ENCODE measurements at regions not wholly inside any gene's neighbourhood (a gene's known extent, or its start where the extent isn't known, plus 50 kb on each side); places are given as distances from the start of the nearest gene placed in this dataset.

DNA sequence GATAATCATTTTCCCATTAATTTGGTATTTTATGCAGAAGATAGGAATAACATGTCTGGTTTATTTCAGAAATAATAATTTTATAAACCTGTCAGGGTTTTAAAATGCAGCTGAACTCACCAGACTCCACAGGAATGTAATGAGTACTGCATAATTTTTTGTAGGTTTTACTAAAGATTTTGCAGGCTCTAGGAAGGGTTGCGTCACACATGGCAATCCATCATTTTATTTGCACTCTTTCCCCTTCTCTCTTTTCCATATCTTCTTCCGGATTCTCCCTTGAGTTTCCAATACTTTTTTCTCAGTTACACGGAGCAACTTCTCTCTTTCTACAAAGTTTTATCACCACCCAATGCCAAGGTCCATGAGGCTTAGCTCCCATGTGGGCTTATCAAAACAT lies 234.7 kb downstream of the NFKBIZ start:
- H3K27me3 ChIP-seq (ENCODE audit: control insufficient read depth in 1 of 2, insufficient read depth in 1 of 2, low read length in 2 of 2): no peaks in the 10 kb centered on the region
- no peak overlapping the region for H3K4me3 ChIP-seq (ENCODE audit: insufficient read depth in 1 of 2, low read depth in 1 of 2, low read length in 2 of 2)
- H3K9ac ChIP-seq (ENCODE audit: low read length): no peak overlapping the region
- H3K27ac ChIP-seq (ENCODE audit: low read length, poor library complexity, severe bottlenecking): no peak overlapping the region
- no peaks in the 10 kb centered on the region for H3K4me1 ChIP-seq (ENCODE audit: control insufficient read depth, insufficient read depth, low read depth, low read length)
- H3K36me3 ChIP-seq (ENCODE audit: control insufficient read depth in 1 of 2, insufficient read depth in 2 of 2, low read depth in 1 of 2, low read length in 2 of 2): no peaks in the 10 kb centered on the region
- H4K91ac ChIP-seq (ENCODE audit: low read length): no peak overlapping the region
- no peak overlapping the region for H2AK5ac ChIP-seq (ENCODE audit: low read length, severe bottlenecking)
- no peak overlapping the region for H3K4me2 ChIP-seq (ENCODE audit: low read length, poor library complexity, severe bottlenecking)
- 73% methylated on average over 3 of the region's 3 CpGs for WGBS
- peak; percentile 38 for DNase-seq
- no peak overlapping the region for H3K4ac ChIP-seq (ENCODE audit: low read depth in 1 of 2, low read length in 2 of 2)
- no peak overlapping the region for H3K18ac ChIP-seq (ENCODE audit: low read depth in 1 of 2, low read length in 2 of 2)
- peaks cover 1% of the 10 kb centered on the region for H3K79me1 ChIP-seq (replicated peaks; ENCODE audit: low read length, poor library complexity, severe bottlenecking)
- no peak overlapping the region for H2AFZ ChIP-seq (ENCODE audit: low read depth, low read length)
- no peak overlapping the region for H3K23ac ChIP-seq (ENCODE audit: low read length in 2 of 2)
- no peaks in the 10 kb centered on the region for H3K9me3 ChIP-seq (ENCODE audit: control insufficient read depth, low read length)
- H2BK5ac ChIP-seq (ENCODE audit: low read depth, low read length, poor library complexity, severe bottlenecking): no peak overlapping the region
- H2BK12ac ChIP-seq (ENCODE audit: low read length in 2 of 2): no peak overlapping the region
- H4K8ac ChIP-seq (ENCODE audit: low read length): no peak overlapping the region
- no peak overlapping the region for H3K14ac ChIP-seq (ENCODE audit: low read length in 2 of 2)
- no peak overlapping the region for H2BK120ac ChIP-seq (ENCODE audit: low read depth, low read length)
- H2BK15ac ChIP-seq (ENCODE audit: low read depth, poor library complexity, severe bottlenecking): no peak overlapping the region

DNA sequence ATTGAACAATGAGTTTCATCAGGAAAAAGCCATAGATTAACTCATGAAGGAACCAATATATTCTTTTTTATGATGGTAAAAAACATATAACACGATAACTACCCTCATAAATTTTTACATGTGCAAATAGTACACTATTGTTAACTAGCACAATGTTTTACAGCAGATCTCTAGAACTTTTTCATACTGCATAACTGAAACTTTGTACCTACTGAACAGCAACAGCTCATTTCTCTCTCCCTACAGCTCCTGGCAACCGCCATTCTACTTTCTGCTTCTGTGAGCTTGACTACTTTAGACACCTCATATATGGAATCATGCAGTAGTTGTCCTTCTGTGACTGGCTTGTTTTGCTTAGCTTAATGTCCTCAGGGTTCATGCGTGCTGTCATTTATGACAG lies 235.4 kb downstream of the NFKBIZ start:
- Histone ChIP-seq H3K18ac (ENCODE audit: low read depth in 1 of 2, low read length in 2 of 2) (no peak overlapping the region), H2BK12ac (ENCODE audit: low read length in 2 of 2) (no peak overlapping the region), H2AK5ac (ENCODE audit: low read length, severe bottlenecking) (no peak overlapping the region), H3K79me1 (replicated peaks; ENCODE audit: low read length, poor library complexity, severe bottlenecking) (peaks cover 1% of the 10 kb centered on the region), H3K36me3 (ENCODE audit: control insufficient read depth in 1 of 2, insufficient read depth in 2 of 2, low read depth in 1 of 2, low read length in 2 of 2) (no peaks in the 10 kb centered on the region), H4K8ac (ENCODE audit: low read length) (no peak overlapping the region), H3K14ac (ENCODE audit: low read length in 2 of 2) (no peak overlapping the region), H2BK15ac (ENCODE audit: low read depth, poor library complexity, severe bottlenecking) (no peak overlapping the region), H3K27me3 (ENCODE audit: control insufficient read depth in 1 of 2, insufficient read depth in 1 of 2, low read length in 2 of 2) (no peaks in the 10 kb centered on the region), H2BK120ac (ENCODE audit: low read depth, low read length) (no peak overlapping the region), H4K91ac (ENCODE audit: low read length) (no peak overlapping the region), H3K9me3 (ENCODE audit: control insufficient read depth, low read length) (no peaks in the 10 kb centered on the region), H3K23ac (ENCODE audit: low read length in 2 of 2) (no peak overlapping the region), H3K27ac (ENCODE audit: low read length, poor library complexity, severe bottlenecking) (no peak overlapping the region), H2BK5ac (ENCODE audit: low read depth, low read length, poor library complexity, severe bottlenecking) (no peak overlapping the region), H3K4ac (ENCODE audit: low read depth in 1 of 2, low read length in 2 of 2) (no peak overlapping the region), H3K9ac (ENCODE audit: low read length) (no peak overlapping the region), H2AFZ (ENCODE audit: low read depth, low read length) (no peak overlapping the region), H3K4me1 (ENCODE audit: control insufficient read depth, insufficient read depth, low read depth, low read length) (no peaks in the 10 kb centered on the region), H3K4me2 (ENCODE audit: low read length, poor library complexity, severe bottlenecking) (no peak overlapping the region), H3K4me3 (ENCODE audit: insufficient read depth in 1 of 2, low read depth in 1 of 2, low read length in 2 of 2) (no peak overlapping the region)
- 94% methylated on average over 2 of the region's 3 CpGs for WGBS
- DNase-seq: no peak

DNA sequence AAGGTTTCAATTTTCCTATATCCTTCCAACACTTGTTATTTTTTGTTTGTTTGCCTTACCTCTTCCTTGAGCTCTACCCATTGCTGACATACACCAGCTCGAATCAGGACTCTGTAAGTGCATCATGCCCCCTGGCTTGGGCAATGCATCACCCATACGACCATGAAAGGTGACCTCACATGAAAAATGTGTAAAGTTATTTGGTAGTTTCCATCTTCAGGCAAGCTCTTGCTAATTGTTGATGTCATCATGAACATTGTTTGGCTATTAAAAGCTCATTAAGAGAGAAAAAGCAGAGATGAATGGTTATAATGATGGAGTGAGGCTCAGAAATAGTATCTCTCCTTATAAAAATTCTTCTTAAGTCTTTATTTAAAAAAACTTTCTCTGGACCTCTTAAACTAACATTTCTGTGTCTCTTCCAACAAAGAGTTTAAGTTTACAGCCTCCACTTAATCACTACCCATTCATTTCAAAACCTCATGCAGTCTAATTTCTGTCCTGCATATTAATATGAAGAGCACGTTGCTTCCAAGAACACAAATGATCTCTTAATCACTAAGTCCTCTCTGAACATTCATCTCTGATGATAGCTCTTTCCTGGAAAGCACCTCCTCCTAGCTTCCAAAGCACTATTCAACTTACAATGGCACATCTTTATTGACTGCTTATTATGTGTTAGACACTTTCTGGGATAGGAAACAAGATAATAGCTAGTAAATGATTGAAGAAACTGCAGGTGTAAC lies 236.3 kb downstream of the NFKBIZ start:
- Histone ChIP-seq H3K36me3 (ENCODE audit: control insufficient read depth in 1 of 2, insufficient read depth in 2 of 2, low read depth in 1 of 2, low read length in 2 of 2) (no peaks in the 10 kb centered on the region), H2BK5ac (ENCODE audit: low read depth, low read length, poor library complexity, severe bottlenecking) (no peak overlapping the region)
- 79% methylated on average over 3 of the region's 3 CpGs for WGBS

DNA sequence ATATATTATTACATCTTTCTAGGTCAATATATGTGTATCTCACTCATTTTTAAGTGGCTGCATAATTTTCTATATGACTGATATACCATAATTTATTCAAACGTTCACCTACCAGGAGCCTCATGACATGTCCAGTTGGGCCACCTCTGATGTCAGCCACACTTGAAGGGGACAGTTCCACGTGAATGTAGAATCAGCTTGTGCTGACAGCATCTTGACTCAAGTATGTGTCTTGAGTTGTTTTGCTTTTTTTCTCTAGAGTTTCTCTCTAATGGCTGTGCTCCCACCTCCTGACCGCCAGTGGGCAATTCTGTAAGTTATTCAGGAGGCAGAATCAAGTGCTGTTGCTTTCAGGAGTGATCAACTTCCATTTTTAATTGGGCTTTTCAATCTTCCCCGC lies 237.9 kb downstream of the NFKBIZ start:
- Histone ChIP-seq H3K4me3 (ENCODE audit: insufficient read depth in 1 of 2, low read depth in 1 of 2, low read length in 2 of 2) (no peak overlapping the region), H3K9me3 (ENCODE audit: control insufficient read depth, low read length) (no peaks in the 10 kb centered on the region), H3K4me1 (ENCODE audit: control insufficient read depth, insufficient read depth, low read depth, low read length) (peaks cover 3% of the 10 kb centered on the region), H2BK120ac (ENCODE audit: low read depth, low read length) (no peak overlapping the region), H3K27me3 (ENCODE audit: control insufficient read depth in 1 of 2, insufficient read depth in 1 of 2, low read length in 2 of 2) (no peaks in the 10 kb centered on the region), H3K18ac (ENCODE audit: low read depth in 1 of 2, low read length in 2 of 2) (no peak overlapping the region), H3K14ac (ENCODE audit: low read length in 2 of 2) (no peak overlapping the region), H2BK12ac (ENCODE audit: low read length in 2 of 2) (peak overlapping the region in 1 of 2 experiments; percentile 11), H4K8ac (ENCODE audit: low read length) (no peak overlapping the region), H3K36me3 (ENCODE audit: control insufficient read depth in 1 of 2, insufficient read depth in 2 of 2, low read depth in 1 of 2, low read length in 2 of 2) (no peaks in the 10 kb centered on the region), H3K79me1 (replicated peaks; ENCODE audit: low read length, poor library complexity, severe bottlenecking) (peaks cover 1% of the 10 kb centered on the region), H3K9ac (ENCODE audit: low read length) (no peak overlapping the region), H3K23ac (ENCODE audit: low read length in 2 of 2) (no peak overlapping the region), H2BK15ac (ENCODE audit: low read depth, poor library complexity, severe bottlenecking) (no peak overlapping the region), H2AFZ (ENCODE audit: low read depth, low read length) (no peak overlapping the region), H2BK5ac (ENCODE audit: low read depth, low read length, poor library complexity, severe bottlenecking) (no peak overlapping the region), H3K4me2 (ENCODE audit: low read length, poor library complexity, severe bottlenecking) (no peak overlapping the region), H2AK5ac (ENCODE audit: low read length, severe bottlenecking) (peak overlapping the region; percentile 16), H3K27ac (ENCODE audit: low read length, poor library complexity, severe bottlenecking) (no peak overlapping the region), H4K91ac (ENCODE audit: low read length) (no peak overlapping the region), H3K4ac (ENCODE audit: low read depth in 1 of 2, low read length in 2 of 2) (no peak overlapping the region)
- no peak for DNase-seq
- WGBS: 81% methylated on average over 4 of the region's 4 CpGs

More for the DNA sequence above, 236.3 kb downstream of the NFKBIZ start:
- H3K14ac ChIP-seq (ENCODE audit: low read length in 2 of 2): no peak overlapping the region
- H3K23ac ChIP-seq (ENCODE audit: low read length in 2 of 2): no peak overlapping the region
- no peak overlapping the region for H3K27ac ChIP-seq (ENCODE audit: low read length, poor library complexity, severe bottlenecking)
- H3K9me3 ChIP-seq (ENCODE audit: control insufficient read depth, low read length): no peaks in the 10 kb centered on the region
- H2BK15ac ChIP-seq (ENCODE audit: low read depth, poor library complexity, severe bottlenecking): no peak overlapping the region
- no peak overlapping the region for H2BK120ac ChIP-seq (ENCODE audit: low read depth, low read length)
- peaks cover 1% of the 10 kb centered on the region for H3K79me1 ChIP-seq (replicated peaks; ENCODE audit: low read length, poor library complexity, severe bottlenecking)
- H3K27me3 ChIP-seq (ENCODE audit: control insufficient read depth in 1 of 2, insufficient read depth in 1 of 2, low read length in 2 of 2): no peaks in the 10 kb centered on the region
- H3K18ac ChIP-seq (ENCODE audit: low read depth in 1 of 2, low read length in 2 of 2): no peak overlapping the region
- no peak overlapping the region for H2BK12ac ChIP-seq (ENCODE audit: low read length in 2 of 2)
- H3K4ac ChIP-seq (ENCODE audit: low read depth in 1 of 2, low read length in 2 of 2): no peak overlapping the region
- no peak overlapping the region for H2AK5ac ChIP-seq (ENCODE audit: low read length, severe bottlenecking)
- H3K4me2 ChIP-seq (ENCODE audit: low read length, poor library complexity, severe bottlenecking): no peak overlapping the region
- H3K9ac ChIP-seq (ENCODE audit: low read length): no peak overlapping the region
- H3K4me1 ChIP-seq (ENCODE audit: control insufficient read depth, insufficient read depth, low read depth, low read length): no peaks in the 10 kb centered on the region
- H4K91ac ChIP-seq (ENCODE audit: low read length): no peak overlapping the region
- H2AFZ ChIP-seq (ENCODE audit: low read depth, low read length): no peak overlapping the region
- no peak overlapping the region for H4K8ac ChIP-seq (ENCODE audit: low read length)
- no peak overlapping the region for H3K4me3 ChIP-seq (ENCODE audit: insufficient read depth in 1 of 2, low read depth in 1 of 2, low read length in 2 of 2)
- DNase-seq: no peak

Measured in mesenchymal stem cell (in vitro differentiated cells and primary cell).